Esophagus muscularis mucosa (tissue), 4 donors: ENCODE measurements at regions not wholly inside any gene's neighbourhood (a gene's known extent, or its start where the extent isn't known, plus 50 kb on each side); places are given as distances from the start of the nearest gene placed in this dataset.

Experiments used
- DNase-seq: peaks from one replicate; pipeline ENCODE4 v3.0.0-alpha.2; 2017; ENCODE audit errors: extremely low spot score
- H3K27ac ChIP-seq, 4 donors: fragments of 200-600 bp; sonication (generic); replicated peaks in 1 of 4; 1 replicate in 3 of 4; 2 replicates in 1 of 4; pipeline ENCODE4 v1.5.1; 2016 to 2019; ENCODE audit warnings: mild to moderate bottlenecking in 1 of 4
- H3K27me3 ChIP-seq, 4 donors: fragments of 200-600 bp; sonication (generic); one replicate each; pipeline versions ENCODE4 v1.5.1 to v1.6.0; 2016 to 2019
- H3K36me3 ChIP-seq, 4 donors: fragments of 200-600 bp; sonication (generic); one replicate each; pipeline ENCODE4 v1.5.1; 2016 to 2019
- H3K4me1 ChIP-seq, 4 donors: fragments of 200-600 bp; sonication (generic); one replicate each; pipeline ENCODE4 v1.5.1; 2016 to 2019
- H3K4me3 ChIP-seq, 4 donors: fragments of 200-600 bp; sonication (generic); 1 replicate in 2 of 4; 2 replicates in 2 of 4; pipeline ENCODE4 v1.5.1; 2016 to 2019; ENCODE audit warnings: mild to moderate bottlenecking in 4 of 4, moderate library complexity in 1 of 4
- H3K9me3 ChIP-seq, 4 donors: fragments of 200-600 bp; sonication (generic); 1 replicate in 3 of 4; 2 replicates in 1 of 4; pipeline ENCODE4 v1.5.1; 2016 to 2019
- EP300 ChIP-seq: sonication (generic); formaldehyde crosslinking; IDR thresholded peaks from one replicate; pipeline ENCODE4 v1.6.1; 2017; ENCODE audit warnings: antibody characterized with exemption
- POLR2A ChIP-seq: fragments of 450-650 bp; IDR thresholded peaks from one replicate; pipeline ENCODE4 v1.6.1; 2017; ENCODE audit warnings: antibody characterized with exemption, moderate library complexity, mild to moderate bottlenecking, low read depth
- POLR2AphosphoS5 ChIP-seq, 2 donors: sonication (generic); formaldehyde crosslinking; IDR thresholded peaks; one replicate each; pipeline ENCODE4 v1.6.1; 2017; ENCODE audit warnings: antibody characterized with exemption in 2 of 2
- WGBS: methylation state at CpG from one replicate; pipeline ENCODE4 v1.1.5; 2018; 5-methylcytosine and 5-hydroxymethylcytosine counted together
- intact Hi-C: fragments of 100-400 bp; cut with DNase I; formaldehyde crosslinking; loops from one replicate; pipeline ENCODE4 v1.15.1; 2023
- TF ChIP-seq, protein P1 (sequence below), 3 experiments: fragments of 200-600 bp in 2 of 3; fragments of 450-650 bp in 1 of 3; sonication (generic) in 2 of 3; IDR thresholded peaks; one replicate each; pipeline ENCODE4 v1.5.1; 2017 to 2019; ENCODE audit warnings: antibody characterized with exemption in 3 of 3, mild to moderate bottlenecking in 2 of 3, moderate library complexity in 1 of 3

DNA sequence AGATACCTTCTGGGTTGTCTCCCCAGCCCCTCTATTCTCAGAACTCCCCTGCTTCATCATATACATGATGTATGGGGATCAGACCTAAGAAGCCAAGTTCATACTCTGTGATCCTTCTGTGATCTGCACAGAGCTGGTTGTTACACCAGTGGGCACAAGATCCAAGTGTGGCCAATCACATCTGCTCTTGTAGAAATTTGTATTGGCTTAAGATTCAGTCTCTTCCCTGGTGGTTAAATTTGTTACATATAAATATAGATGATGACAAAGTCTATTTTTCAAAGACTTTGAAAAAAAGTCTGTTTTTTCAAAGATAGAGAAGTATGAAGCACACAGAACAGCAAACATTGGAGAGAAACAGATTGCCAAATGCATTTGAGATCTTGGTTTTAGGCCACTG lies 135.8 kb upstream of the FGGY start:
- H3K9me3 ChIP-seq, result peaks cover 0 to 9% (median 7%) of the 10 kb centered on the region in 4 donors
- H3K4me1 ChIP-seq, result peaks cover 5 to 13% (median 9%) of the 10 kb centered on the region in 4 donors
- DNase-seq, result no peak
- H3K36me3 ChIP-seq, result no peaks in the 10 kb centered on the region
- TF ChIP-seq POLR2AphosphoS5 (IDR thresholded peaks at IDR 0.05) (no peak), EP300 (no peak), POLR2A (no peak)
- TF ChIP-seq, protein P1, sequence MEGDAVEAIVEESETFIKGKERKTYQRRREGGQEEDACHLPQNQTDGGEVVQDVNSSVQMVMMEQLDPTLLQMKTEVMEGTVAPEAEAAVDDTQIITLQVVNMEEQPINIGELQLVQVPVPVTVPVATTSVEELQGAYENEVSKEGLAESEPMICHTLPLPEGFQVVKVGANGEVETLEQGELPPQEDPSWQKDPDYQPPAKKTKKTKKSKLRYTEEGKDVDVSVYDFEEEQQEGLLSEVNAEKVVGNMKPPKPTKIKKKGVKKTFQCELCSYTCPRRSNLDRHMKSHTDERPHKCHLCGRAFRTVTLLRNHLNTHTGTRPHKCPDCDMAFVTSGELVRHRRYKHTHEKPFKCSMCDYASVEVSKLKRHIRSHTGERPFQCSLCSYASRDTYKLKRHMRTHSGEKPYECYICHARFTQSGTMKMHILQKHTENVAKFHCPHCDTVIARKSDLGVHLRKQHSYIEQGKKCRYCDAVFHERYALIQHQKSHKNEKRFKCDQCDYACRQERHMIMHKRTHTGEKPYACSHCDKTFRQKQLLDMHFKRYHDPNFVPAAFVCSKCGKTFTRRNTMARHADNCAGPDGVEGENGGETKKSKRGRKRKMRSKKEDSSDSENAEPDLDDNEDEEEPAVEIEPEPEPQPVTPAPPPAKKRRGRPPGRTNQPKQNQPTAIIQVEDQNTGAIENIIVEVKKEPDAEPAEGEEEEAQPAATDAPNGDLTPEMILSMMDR (IDR thresholded peaks at IDR 0.05), result no peak
- no peak overlapping the region for H3K4me3 ChIP-seq
- intact Hi-C loops, result no loop called here
- H3K27me3 ChIP-seq, result no peaks in the 10 kb centered on the region
- no peak overlapping the region for H3K27ac ChIP-seq

DNA sequence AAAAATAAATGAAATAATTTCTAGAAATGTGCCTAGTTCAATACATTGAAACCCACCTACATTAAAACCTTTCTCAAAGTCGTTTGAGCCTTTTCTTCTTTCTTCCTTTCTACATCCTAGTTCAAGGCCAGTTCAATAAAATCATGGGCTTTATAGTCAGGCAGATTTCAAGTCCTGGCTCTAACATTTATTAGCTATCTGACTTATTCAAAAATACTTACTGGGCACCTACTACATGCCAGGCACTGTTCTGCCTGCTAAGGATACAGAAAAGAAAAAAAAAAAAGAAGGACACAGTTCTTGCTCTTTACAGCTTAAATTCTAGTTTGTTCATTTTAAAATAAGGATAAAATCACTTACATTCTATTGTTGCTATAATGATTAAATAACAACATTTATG lies 134.2 kb upstream of the FGGY start:
- Histone ChIP-seq H3K4me1 (peaks cover 0 to 6% (median 0%) of the 10 kb centered on the region in 4 donors), H3K36me3 (no peaks in the 10 kb centered on the region), H3K4me3 (no peak overlapping the region), H3K9me3 (peaks cover 0 to 9% (median 7%) of the 10 kb centered on the region in 4 donors), H3K27ac (no peak overlapping the region), H3K27me3 (no peaks in the 10 kb centered on the region)
- 80% methylated on average over 1 of the region's 1 CpG for WGBS
- intact Hi-C loops, result no loop called here
- no peak for DNase-seq
- TF ChIP-seq, protein P1 (IDR thresholded peaks at IDR 0.05), result no peak
- no peak for TF ChIP-seq POLR2A
- no peak for TF ChIP-seq POLR2AphosphoS5 (IDR thresholded peaks at IDR 0.05)
- no peak for TF ChIP-seq EP300

DNA sequence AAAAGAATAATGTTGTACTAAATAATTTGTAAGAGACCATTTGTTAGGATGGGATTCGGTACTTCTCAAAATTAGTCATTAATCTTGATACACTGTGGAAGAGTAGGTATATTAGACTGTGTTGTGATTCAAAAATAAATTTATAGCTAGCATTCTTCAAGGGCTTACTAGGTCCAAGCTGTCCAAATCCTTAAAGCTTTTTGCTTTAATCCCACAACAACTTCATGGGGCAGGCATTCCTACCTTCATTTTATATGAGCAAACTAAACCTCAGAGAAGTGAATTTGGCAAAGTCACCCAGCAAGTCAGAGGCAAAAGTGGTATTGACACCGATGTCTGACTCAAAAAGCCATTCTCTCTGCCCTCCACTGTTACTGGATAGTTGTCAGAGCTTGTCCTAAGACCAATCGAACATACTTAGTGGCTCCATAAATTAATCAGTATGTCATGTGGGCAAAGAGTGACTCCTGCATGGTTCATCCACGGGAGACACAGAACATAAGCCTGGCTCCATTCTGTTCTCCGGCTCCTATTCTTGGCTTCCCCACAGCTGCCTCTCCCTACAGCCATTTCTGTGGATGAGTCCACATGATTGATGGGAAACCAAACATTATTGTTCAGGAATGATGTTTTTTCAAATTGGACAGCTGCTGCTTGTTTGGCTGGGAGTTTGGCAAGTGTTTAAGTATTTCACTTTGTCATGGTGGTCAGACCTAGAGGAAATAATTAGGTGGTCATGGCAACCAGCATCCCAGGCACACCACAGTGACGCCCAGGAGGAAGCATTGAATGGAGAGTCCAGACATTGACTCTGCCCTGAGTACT lies 133.4 kb upstream of the FGGY start:
- intact Hi-C loops, result no loop called here
- Histone ChIP-seq H3K27me3 (no peaks in the 10 kb centered on the region), H3K4me3 (no peak overlapping the region), H3K36me3 (no peaks in the 10 kb centered on the region), H3K9me3 (peaks cover 0 to 5% (median 2%) of the 10 kb centered on the region in 4 donors), H3K27ac (no peak overlapping the region), H3K4me1 (peaks cover 0 to 6% (median 0%) of the 10 kb centered on the region in 4 donors)
- WGBS, result 42% methylated on average over 6 of the region's 6 CpGs
- DNase-seq, result peak; percentile 81
- TF ChIP-seq, protein P1 (IDR thresholded peaks at IDR 0.05), result no peak
- TF ChIP-seq POLR2AphosphoS5 (IDR thresholded peaks at IDR 0.05) (no peak), POLR2A (no peak), EP300 (no peak)

DNA sequence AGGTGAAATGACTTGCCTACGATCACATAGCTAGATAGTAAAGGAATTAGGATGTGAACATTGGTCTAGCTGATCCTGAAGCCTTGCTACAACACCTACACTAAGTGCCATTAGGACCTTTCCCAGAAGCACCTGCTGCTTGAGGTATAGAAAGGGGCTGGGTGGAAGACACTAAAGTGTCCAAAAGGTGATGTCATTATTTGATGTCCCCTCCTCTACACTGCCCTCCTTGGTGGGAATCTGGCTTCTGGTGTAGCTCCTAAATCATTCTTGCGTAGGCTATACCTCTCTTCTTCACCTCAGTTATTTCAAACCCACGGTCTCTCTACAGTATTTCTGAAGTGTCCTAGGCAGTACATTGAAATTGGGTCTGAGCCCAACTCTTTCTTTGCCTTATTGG lies 132.5 kb upstream of the FGGY start:
- intact Hi-C loops, result no loop called here
- H3K4me3 ChIP-seq, result no peak overlapping the region
- TF ChIP-seq, protein P1 (IDR thresholded peaks at IDR 0.05), result no peak
- TF ChIP-seq POLR2A (no peak), POLR2AphosphoS5 (IDR thresholded peaks at IDR 0.05) (no peak), EP300 (no peak)
- H3K27me3 ChIP-seq, result no peaks in the 10 kb centered on the region
- H3K27ac ChIP-seq, result no peak overlapping the region
- H3K36me3 ChIP-seq, result no peaks in the 10 kb centered on the region
- DNase-seq, result peak; percentile 31
- WGBS, result 94% methylated on average over 2 of the region's 3 CpGs
- H3K9me3 ChIP-seq, result no peaks in the 10 kb centered on the region
- H3K4me1 ChIP-seq, result peaks cover 0 to 6% (median 0%) of the 10 kb centered on the region in 4 donors
